ENCODE measurements at regions not wholly inside any gene's neighbourhood (a gene's known extent, or its start where the extent isn't known, plus 50 kb on each side); places are given as distances from the start of the nearest gene placed in this dataset.
"Not testable (repeated sequence)": the region's sequence is repeated elsewhere in the genome, so short reads cannot be mapped to it uniquely, and the experiment has no call there.

- no peaks in the 10 kb centered on the region for H3K9me3 ChIP-seq
- ChIA-PET CTCF (interaction anchor here (1.8 kb wide), 1 partner anchor 49 kb away, joined by 4 read pairs; a partner anchor contains a TSS), POLR2A (no interaction called here)
- no peaks in the 10 kb centered on the region for H3K4me1 ChIP-seq
- ATAC-seq, result no peak
- H3K4me3 ChIP-seq, result no peak overlapping the region
- FAIRE-seq, result no peak
- TF ChIP-seq TP53 (CRISPR knock-in tag; IDR thresholded peaks at IDR 0.05) (no peak), JUN (IDR thresholded peaks at IDR 0.05) (no peak), MAFK (IDR thresholded peaks at IDR 0.05; ENCODE audit: partially characterized antibody) (no peak), KDM1A (IDR thresholded peaks at IDR 0.05; ENCODE audit: low read depth) (no peak)
- WGBS (ENCODE audit: missing lambda C conversion rate), result 92% methylated on average over 8 of the region's 8 CpGs
- H3K4me2 ChIP-seq, result no peak overlapping the region
- H3K27ac ChIP-seq, result no peak overlapping the region
- DNase-seq (ENCODE audit: low read depth in 1 of 2, low spot score in 1 of 2), result no peak
Measured at GRCh38 chr18:46222710-46223360, 118.7 kb downstream of the HAUS1 start.

GRCh38 chr18:46224181-46224775, 120.1 kb downstream of the HAUS1 start:
- POLR2A ChIA-PET, result no interaction called here
- H3K4me1 ChIP-seq, result no peaks in the 10 kb centered on the region
- CTCF ChIA-PET, result interaction anchor here (1.1 to 1.3 kb wide), 2 partner anchors 10 to 51 kb away, joined by 3 to 9 read pairs; a partner anchor contains a TSS
- no peak overlapping the region for H3K4me2 ChIP-seq
- no peaks in the 10 kb centered on the region for H3K9me3 ChIP-seq
- 53% methylated on average over 2 of the region's 2 CpGs for WGBS (ENCODE audit: missing lambda C conversion rate)
- no peak overlapping the region for H3K27ac ChIP-seq
- ATAC-seq, result no peak
- H3K4me3 ChIP-seq, result no peak overlapping the region
- TF ChIP-seq HOXA7 (CRISPR knock-in tag; IDR thresholded peaks at IDR 0.05) (no peak), ATOH8 (CRISPR knock-in tag; IDR thresholded peaks at IDR 0.05; ENCODE audit: low read depth) (no peak), HEYL (CRISPR knock-in tag; IDR thresholded peaks at IDR 0.05) (no peak), PBX3 (IDR thresholded peaks at IDR 0.05) (no peak), NPAS2 (CRISPR knock-in tag; IDR thresholded peaks at IDR 0.05; ENCODE audit: borderline replicate concordance) (no peak), HOXB13 (CRISPR knock-in tag; IDR thresholded peaks at IDR 0.05; ENCODE audit: low read depth) (no peak)
- no peak for DNase-seq (ENCODE audit: low read depth in 1 of 2, low spot score in 1 of 2)
- FAIRE-seq, result no peak

GRCh38 chr18:46226461-46226860, 122.3 kb downstream of the HAUS1 start:
- 100% methylated on average over 1 of the region's 1 CpG for WGBS (ENCODE audit: missing lambda C conversion rate)
- no peak for FAIRE-seq
- ChIA-PET CTCF (no interaction called here), POLR2A (no interaction called here)
- TF ChIP-seq ATOH8 (CRISPR knock-in tag; IDR thresholded peaks at IDR 0.05; ENCODE audit: low read depth), result no peak
- no peak for TF ChIP-seq CHD2 (IDR thresholded peaks at IDR 0.05; ENCODE audit: low read length, partially characterized antibody)
- no peak for TF ChIP-seq EHF (CRISPR knock-in tag; IDR thresholded peaks at IDR 0.05)
- TF ChIP-seq FOSL2 (IDR thresholded peaks at IDR 0.05), result no peak
- no peak for TF ChIP-seq FOSL2 (CRISPR knock-in tag; IDR thresholded peaks at IDR 0.05)
- TF ChIP-seq TP53 (CRISPR knock-in tag; IDR thresholded peaks at IDR 0.05), result no peak
- no peak for TF ChIP-seq MAX (IDR thresholded peaks at IDR 0.05)
- no peak for TF ChIP-seq HDAC2 (IDR thresholded peaks at IDR 0.05)
- no peak for TF ChIP-seq RNF2 (IDR thresholded peaks at IDR 0.05; ENCODE audit: borderline replicate concordance, low read depth)
- TF ChIP-seq MAZ (IDR thresholded peaks at IDR 0.05; ENCODE audit: borderline replicate concordance, low read depth, low read length), result no peak
- no peak for TF ChIP-seq HEYL (CRISPR knock-in tag; IDR thresholded peaks at IDR 0.05)
- no peak for TF ChIP-seq KDM5A (IDR thresholded peaks at IDR 0.05)
- TF ChIP-seq TFCP2L1 (CRISPR knock-in tag; IDR thresholded peaks at IDR 0.05), result no peak
- TF ChIP-seq SMC3 (IDR thresholded peaks at IDR 0.05), result no peak
- TF ChIP-seq ZC3H11A (IDR thresholded peaks at IDR 0.05), result no peak
- TF ChIP-seq PBX3 (IDR thresholded peaks at IDR 0.05), result no peak
- Histone ChIP-seq H3K27ac (no peak overlapping the region), H3K4me3 (no peak overlapping the region), H3K4me1 (no peaks in the 10 kb centered on the region), H3K4me2 (no peak overlapping the region), H3K9me3 (no peaks in the 10 kb centered on the region)
- no peak for DNase-seq (ENCODE audit: low read depth in 1 of 2, low spot score in 1 of 2)
- no peak for ATAC-seq

GRCh38 chr18:46229641-46230040, 125.5 kb downstream of the HAUS1 start:
- DNase-seq (ENCODE audit: low read depth in 1 of 2, low spot score in 1 of 2); ATAC-seq; FAIRE-seq; H3K4me3 ChIP-seq; H3K9me3 ChIP-seq; H3K27ac ChIP-seq; POLR2A ChIA-PET; H3K4me1 ChIP-seq; H3K4me2 ChIP-seq: not testable (repeated sequence)
- CTCF ChIA-PET, result interaction anchor here (0.7 to 0.9 kb wide), 2 partner anchors 46 to 95 kb away, joined by 3 to 4 read pairs; no protein-coding TSS in a partner anchor
- 86% methylated on average over 11 of the region's 11 CpGs for WGBS (ENCODE audit: missing lambda C conversion rate)

Measured in A549 (cell line).